Epithelial cell of esophagus (primary cell): ENCODE measurements at regions not wholly inside any gene's neighbourhood (a gene's known extent, or its start where the extent isn't known, plus 50 kb on each side); places are given as distances from the start of the nearest gene placed in this dataset.
"Not testable (repeated sequence)": the region's sequence is repeated elsewhere in the genome, so short reads cannot be mapped to it uniquely, and the experiment has no call there.

ENCODE experiments used
- DNase-seq: peaks from one replicate; pipeline ENCODE4 v3.0.0; 2010; ENCODE audit warnings: low read depth
- H3K4me3 ChIP-seq: 2 replicates; pipeline ENCODE4 v1.5.1; 2011; ENCODE audit warnings: mild to moderate bottlenecking, low read length, control low read depth
- CTCF ChIP-seq: IDR thresholded peaks from 2 replicates; pipeline ENCODE4 v1.5.1; 2011; ENCODE audit warnings: low read depth, mild to moderate bottlenecking, low read length, control low read depth, inconsistent platforms; ENCODE audit not compliant: insufficient read depth; ENCODE audit errors: missing control alignments

- H3K4me3 ChIP-seq = no peak overlapping the region
- TF ChIP-seq CTCF = no peak
- no peak for DNase-seq
These were observed 139.8 kb upstream of the GK2 start for GRCh38 chr4:79547851-79548250.

GRCh38 chr4:79545292-79545691, 137.3 kb upstream of the GK2 start:
- DNase-seq = not testable (repeated sequence)

DNA sequence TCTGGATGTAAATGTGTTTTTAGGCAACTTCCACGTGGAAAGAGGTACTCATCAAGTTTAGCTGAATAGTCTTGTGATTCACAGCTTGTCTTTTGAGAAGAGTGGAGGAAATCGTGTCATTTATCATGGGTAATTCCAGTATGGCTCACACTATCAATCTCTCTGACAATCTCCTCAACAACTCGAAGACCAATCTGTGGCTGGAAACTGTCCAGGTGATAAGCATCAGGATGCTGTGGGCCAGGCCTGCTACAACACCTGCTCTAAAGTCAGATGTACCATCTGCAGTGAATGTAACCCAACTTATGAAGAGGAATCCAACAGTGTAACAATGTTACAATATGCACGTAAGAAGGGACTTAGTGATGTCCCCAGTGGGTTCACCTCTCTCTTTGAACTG, 132.1 kb upstream of the GK2 start:
- TF ChIP-seq CTCF = no peak
- no peak overlapping the region for H3K4me3 ChIP-seq
- no peak for DNase-seq

More at GRCh38 chr4:79545292-79545691, 137.3 kb upstream of the GK2 start:
- H3K4me3 ChIP-seq = not testable (repeated sequence)

GRCh38 chr4:79535516-79535915, 127.5 kb upstream of the GK2 start:
- no peak overlapping the region for H3K4me3 ChIP-seq
- TF ChIP-seq CTCF = no peak
- DNase-seq = no peak

GRCh38 chr4:79528241-79528706, 120.2 kb upstream of the GK2 start:
- peak; percentile 29 for DNase-seq
- no peak overlapping the region for H3K4me3 ChIP-seq
- TF ChIP-seq CTCF = no peak

DNA sequence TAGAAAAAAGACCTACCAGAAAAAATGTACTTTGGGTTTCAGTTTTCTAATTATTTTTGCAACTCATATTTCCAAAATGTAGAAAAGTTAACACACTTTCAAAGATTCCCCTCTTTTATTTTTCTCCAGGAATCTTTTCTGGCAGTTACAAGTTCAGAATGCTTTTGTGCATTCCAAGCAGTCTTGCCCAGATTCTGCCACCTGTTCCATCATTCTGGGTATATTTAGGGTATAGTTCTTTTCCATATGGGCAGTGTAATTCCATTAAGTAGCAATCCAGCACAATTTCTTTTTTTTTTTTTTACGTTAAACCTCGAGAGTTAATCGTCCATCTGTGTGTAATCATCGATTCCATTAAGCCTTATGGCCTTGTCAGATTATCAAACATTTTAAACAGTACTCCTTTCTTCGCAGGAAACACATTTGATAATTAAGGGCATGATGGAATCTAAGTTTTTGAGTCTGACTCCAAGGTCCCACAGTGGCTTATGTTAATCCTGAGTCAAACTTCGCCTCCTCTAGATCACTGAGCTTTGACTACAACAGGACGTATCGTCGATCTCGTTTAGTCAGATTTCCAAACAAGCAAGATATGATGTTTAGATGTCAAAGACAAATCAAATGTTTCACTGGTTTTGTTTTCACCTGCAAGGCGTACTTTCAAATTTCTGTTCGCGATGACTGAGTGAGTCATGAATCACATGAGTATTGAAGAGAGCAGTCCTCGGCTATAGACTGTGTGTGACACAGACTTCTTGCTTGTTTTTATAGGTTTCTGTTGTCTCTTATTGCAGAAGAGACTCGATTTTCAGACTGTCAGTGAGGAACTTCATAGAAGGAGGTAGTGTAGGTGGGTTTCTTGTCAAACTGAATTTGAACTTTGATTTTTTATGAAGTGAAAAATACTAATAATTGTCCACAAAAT, 118.9 kb upstream of the GK2 start:
- TF ChIP-seq CTCF = no peak
- DNase-seq = no peak
- H3K4me3 ChIP-seq = no peak overlapping the region

- no peak overlapping the region for H3K4me3 ChIP-seq
- DNase-seq = no peak
- TF ChIP-seq CTCF = no peak
These were observed 108.1 kb upstream of the GK2 start for GRCh38 chr4:79516114-79516513.
